ENCODE measurements at regions not wholly inside any gene's neighbourhood (a gene's known extent, or its start where the extent isn't known, plus 50 kb on each side); places are given as distances from the start of the nearest gene placed in this dataset.

DNA sequence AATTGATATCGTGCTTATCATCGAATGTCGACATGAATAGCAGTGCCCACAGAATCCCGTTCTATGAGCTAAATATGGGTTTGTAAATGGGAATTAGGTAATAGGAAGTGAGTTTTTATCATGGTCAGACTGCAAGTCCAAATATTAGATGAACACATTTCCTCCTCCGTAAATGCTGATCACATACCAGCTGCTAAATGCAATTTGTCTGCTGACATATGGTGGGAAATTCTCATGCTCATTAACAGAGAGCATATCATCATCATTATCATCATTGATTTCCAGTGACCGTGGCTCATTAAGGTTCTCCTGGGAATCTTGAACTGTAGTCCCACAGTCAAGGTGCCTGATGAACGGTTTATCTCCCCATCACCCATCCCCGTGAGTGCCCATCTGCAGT lies 998.8 kb upstream of the TMEM132C start:
- DNase-seq (ENCODE audit: low spot score), result no peak

DNA sequence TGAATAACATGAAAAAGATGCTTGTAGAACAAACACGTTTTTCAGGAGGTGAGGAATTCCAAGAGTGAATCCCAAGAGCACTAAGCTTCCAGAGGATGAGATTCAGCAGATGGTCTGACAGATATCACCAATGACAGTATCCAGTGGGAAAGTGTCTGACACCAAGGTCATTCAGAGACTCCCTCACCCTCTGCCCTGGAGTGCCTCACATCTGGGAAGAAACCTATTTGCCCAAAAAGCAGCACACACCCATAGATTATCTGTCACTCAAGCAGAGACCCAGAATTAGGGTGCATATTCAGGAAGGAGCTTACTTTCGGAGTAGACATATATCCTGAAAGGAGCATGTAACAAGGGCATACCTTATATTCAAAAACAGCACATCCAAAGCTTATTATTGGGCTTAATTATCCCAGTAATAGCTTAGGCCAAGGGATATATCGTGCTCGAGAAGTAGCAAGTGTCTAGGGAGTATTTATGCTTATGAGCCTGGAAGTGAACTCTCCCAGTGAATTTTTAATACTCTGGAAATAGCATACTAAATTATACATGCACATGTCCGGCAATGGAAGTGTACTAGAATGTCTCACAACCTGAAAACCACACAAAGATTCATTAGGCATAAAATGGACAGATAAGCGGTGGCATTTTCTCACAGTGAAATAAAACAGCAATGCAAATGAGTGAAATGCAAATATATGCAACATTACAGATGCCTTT lies 998.1 kb upstream of the TMEM132C start:
- no peak for DNase-seq (ENCODE audit: low spot score)

DNA sequence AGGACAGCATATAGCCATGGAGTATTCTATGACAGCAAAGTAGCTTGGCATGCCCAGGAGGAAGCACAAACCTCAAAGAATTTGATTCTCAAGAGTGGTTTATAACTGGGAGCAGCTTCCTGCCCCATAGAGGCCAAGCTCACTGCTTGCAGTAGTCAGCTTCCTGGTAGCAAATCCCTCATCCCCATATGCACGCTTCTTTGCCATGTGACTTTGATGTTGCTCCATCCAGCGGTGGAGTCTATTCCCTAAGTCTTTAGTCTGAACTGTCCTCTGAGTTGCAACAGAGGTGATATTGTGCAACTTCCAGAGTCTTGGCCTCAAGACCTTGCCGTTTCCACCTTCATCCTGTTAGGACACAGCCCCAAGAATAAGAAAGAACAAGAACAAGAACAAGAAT lies 996.8 kb upstream of the TMEM132C start:
- no peak for DNase-seq (ENCODE audit: low spot score)

DNA sequence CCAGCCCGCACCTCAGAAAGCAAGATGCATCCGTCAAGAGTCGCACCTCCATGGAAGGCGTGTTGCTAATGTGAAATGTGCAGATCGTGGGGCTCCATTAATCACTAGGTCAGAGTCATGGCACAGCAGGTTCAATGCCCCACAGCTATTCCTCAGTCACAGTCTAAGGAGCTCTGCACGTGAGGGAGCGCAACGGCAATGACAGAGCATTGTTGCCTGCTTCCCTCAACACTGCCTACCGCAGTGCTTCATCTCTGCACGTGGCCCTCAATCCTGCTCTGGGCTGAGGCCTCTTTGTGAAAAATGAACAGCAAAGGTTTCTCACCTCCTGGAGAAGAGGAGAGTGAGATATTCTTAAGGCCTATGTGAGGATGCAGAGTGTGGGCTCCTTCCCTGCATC lies 995.2 kb upstream of the TMEM132C start:
- DNase-seq (ENCODE audit: low spot score), result no peak

DNA sequence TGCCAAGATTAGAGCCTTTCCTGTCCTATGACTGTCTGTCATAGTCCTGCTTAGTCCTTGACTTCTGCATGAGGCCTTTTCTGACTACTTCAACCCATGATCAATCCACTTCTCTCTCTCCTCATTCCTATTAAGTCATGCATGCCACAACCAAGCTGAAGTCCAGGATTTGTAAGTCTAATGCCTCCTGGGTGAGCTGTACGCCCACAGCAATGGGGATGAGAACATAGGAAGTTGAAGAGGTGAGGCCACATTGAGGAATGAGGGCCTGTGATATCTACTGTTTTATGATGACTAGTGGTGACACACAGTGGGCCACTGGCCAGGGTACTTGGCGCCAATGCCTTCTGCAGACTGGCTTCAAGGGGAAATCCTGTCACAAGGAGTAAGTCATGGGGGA lies 994.1 kb upstream of the TMEM132C start:
- DNase-seq (ENCODE audit: low spot score), result no peak

DNA sequence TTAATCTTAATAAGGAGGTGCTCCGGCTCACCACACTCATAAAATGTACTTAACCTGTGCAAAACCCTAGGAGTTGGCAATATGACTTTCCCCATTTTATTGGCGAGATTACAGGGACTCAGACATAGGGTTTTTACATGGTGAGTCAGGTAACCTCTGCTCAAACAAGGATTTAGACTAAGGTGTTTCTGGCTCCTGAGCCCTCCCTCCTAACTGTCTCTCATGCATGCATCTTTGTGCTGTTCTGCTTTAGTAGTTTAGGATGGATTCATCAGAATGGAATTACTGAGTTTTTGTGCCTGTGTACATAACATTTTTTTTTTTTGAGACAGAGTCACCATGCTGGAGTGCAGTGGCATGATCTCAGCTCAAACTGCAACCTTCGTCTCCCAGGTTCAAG lies 993.3 kb upstream of the TMEM132C start:
- no peak for DNase-seq (ENCODE audit: low spot score)

DNA sequence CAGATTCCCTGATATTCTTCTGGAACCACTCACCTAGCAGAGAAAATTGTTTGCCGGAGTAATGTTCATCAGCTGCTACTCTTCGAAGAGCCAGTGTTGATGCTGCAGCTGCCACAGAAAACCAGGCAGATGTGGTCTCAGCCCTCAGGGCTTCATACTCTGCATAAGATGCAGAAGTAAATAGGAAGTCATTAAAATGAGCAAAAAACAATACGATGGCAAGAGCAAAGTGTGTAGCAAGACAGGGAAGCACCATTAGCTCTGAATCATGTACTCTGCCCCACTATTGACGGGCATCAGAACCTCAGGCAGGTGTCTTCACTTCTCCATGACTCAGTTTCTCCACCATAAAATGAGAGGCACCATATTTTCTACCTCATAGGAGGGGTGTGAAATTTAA lies 991.6 kb upstream of the TMEM132C start:
- no peak for DNase-seq (ENCODE audit: low spot score)

DNA sequence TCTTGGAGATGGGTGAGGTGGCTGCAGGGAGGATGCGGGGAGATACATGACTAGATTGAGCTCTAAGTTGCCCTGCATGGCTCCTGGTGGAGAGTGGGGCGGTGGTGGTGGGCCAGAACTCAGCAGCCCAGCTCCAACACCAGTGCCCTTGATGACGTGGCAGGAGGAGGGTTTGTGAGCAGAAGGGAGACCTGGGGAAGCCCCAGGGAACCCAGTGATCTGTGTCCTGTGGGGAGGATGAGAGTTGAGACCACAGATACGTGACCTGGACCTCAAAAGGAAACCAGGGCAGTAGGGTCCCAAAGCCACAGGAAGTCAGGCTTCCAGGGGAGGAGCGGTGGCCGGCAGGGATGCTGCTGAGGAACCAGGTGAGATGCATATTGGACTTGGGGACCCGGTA lies 989.1 kb upstream of the TMEM132C start:
- DNase-seq (ENCODE audit: low spot score), result no peak

DNA sequence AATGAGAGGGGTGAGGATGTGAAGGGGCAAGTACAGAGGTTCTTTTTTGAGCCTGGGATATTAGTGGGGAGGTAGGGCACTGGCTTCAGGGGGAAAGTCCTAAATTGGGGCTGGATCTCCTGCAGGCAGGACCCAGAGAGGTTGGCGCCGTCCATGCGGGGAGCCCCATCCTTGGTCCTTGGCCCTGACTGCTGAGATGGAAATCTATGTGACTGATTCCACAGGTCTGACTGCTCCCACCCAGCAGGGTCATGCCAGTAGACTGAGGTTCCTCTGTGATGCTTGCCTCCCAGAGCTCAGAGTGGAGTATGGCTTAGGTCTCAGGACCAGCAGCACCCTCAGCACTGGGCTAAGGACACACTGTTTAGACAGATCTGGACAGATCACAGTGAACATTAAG lies 988.6 kb upstream of the TMEM132C start:
- DNase-seq (ENCODE audit: low spot score), result no peak

DNA sequence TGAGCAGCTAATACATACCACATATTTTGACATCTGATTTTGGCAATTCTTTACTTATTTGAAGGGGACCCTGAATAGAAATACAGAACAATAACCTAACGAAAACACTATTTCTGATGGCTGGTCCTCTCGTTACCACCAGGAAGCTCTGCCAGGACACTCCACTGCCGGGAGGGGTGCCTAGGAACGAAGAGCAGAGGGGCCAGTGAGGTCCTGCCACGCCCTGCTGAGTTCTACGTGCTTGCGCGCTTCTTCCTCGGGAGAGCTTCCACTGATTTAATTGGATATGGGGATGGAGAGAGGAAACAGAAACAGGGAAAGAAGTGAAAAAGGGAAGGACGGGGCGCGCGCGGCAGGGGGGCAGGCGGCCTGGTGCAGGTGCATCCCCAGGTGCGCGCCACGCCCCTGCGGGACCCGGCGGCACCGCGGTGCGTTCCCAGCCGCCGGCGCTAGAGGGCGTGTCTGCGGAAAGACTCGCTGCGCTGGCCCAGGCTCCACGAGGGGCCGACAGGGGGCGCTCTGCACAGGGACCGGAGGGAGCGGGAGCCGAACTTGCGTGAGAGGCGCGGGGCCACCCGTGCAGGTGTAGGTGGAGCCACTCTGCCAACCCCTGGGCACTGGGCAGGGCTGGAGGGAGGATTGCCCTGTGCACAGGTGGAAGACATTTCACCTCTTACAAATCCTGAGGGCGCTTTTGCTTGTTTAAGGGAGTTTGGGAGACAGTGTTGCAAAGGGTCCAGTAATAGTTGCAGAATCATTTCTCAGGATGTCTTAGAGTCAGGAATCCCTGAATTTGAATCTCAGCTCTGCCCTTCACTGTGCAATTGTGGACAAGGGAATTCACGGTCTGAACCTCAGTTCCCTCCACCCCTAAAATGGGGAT lies 986.3 kb upstream of the TMEM132C start:
- peak; percentile 36 for DNase-seq (ENCODE audit: low spot score)

DNA sequence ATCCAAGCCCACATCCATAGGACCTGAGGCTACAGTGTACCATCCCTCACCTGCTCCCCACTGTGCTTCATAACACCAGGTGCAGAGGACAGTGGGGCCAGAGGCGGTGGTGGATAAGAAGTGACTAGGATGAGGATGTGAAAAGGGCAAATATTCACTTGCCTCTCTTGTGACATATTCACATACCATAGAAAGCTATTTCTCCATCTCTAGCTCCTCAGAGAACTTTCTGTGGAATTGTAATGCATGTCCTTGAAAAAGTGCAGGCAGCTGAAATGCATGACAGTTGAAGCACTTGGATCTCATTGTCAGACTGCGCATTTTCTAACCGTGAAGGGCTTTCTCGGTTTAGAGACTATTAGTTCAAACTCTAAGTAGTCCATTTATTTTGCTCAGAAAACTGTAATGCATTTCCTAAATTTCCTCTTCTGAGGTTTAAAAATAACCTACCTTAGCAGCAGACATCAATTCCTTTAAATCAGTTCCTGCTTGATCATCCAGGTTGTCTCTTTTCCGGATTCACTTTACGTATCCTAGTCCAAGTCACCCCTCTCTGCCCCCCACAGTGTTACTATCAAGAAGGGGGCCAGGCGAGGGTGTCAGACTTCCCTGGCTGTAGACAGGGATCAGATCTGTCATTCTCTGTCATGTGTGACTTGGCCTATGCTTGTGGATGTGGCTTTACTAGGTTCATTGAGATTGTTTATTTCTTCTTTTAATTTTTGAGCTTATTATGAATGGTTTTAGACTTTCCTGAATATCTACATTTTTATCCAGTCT lies 984.0 kb upstream of the TMEM132C start:
- DNase-seq (ENCODE audit: low spot score), result no peak

DNA sequence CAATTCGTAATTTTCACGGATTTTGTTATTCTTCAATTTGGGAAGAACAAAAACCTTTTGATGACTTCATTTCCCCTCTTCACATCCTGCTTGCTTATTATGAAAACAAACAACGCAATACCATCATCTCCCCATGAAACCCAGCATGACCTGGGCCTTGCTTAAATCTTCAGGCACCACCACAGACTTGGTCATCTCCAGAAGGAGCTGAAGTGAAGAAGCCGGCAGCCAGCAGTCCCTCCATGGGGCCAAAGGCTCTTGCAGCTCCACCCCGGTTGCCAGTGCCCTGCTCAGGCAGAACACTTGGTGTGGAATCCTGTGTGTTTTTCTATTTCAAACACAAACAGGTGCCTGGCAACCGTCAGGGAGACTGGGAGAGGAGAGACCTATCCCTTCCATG lies 982.9 kb upstream of the TMEM132C start:
- DNase-seq (ENCODE audit: low spot score), result no peak

DNA sequence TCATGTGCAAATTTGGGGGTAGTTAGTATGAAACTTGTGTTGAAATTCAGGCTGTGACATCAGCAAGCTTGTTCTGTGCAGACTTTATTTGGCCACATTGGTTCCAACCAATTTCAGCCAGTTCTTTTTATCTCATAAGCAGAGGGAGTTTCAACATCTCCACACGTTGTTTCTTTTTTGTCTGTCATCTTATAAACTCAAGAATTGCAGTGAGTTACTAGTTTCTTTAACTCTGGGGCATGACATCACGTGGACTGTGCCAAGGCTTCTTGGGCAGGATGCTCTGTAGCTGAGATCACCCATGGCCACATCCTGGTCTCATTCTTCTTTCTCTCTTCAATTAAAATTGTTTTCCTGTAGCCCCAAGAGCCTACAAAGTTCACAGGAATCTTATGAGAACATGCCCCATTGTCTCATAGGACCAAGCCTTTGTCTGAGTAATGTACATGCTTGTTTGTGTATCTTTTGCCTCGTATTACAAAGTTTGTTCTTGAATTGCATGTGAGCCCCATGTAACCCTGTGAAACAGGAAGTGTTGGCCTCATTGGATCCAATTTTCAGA lies 982.0 kb upstream of the TMEM132C start:
- DNase-seq (ENCODE audit: low spot score), result no peak

DNA sequence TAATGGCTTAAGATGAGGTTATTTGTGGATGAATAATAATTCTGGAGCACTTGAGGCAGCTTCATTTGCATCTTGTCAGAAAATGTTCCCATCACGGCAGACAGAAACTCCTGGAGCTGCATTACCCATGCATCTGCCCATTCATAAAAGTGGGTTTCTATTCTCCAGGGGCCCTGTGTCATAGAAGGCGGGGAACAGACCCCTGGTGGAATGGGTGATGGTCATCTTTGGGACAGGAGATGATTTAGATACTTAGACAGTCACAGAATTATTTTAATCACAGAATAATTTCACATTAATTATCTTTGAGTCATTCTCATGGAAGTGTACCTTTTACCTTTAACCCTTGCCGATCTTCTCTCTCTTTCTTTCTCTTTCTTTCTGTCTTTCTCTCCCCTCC lies 980.7 kb upstream of the TMEM132C start:
- DNase-seq (ENCODE audit: low spot score), result no peak

DNA sequence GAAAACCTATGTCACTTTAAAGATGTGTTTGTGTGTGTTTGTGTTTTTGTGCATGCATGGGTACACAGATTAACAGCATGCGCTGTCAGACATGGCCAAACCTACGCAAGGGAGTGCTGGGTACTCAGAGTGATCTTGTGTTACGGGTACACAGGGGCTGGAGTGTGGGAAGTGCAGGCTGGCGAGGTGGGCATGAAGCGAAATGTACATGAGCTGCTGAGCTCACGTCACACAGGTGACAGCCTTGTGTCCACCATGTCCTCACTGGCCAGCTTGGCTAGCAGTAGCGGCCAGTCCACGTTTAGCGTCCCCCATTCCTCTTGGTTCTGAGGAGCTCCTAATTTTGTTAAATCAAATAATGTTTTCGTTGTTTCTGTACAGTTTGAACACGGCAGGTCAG lies 979.7 kb upstream of the TMEM132C start:
- no peak for DNase-seq (ENCODE audit: low spot score)

DNA sequence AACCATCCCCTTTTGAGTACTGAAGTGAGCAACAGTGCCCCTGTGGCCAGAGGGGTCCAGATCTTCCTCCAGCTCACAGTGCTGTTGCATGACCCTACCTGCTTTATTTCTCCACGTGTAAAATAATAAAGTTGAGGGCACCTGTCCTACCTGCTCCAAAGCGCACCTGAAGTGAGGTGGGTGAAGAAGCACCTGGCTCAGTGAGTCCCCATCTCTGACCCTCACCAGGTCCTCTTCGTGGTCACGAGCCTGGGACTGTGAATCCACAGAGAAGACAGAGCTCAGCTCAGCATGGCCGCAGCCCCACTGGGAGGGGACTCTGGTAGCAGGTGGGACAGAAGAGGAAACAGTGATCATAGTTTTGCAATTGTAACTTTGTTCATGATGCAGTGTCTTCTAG lies 976.7 kb upstream of the TMEM132C start:
- no peak for DNase-seq (ENCODE audit: low spot score)

DNA sequence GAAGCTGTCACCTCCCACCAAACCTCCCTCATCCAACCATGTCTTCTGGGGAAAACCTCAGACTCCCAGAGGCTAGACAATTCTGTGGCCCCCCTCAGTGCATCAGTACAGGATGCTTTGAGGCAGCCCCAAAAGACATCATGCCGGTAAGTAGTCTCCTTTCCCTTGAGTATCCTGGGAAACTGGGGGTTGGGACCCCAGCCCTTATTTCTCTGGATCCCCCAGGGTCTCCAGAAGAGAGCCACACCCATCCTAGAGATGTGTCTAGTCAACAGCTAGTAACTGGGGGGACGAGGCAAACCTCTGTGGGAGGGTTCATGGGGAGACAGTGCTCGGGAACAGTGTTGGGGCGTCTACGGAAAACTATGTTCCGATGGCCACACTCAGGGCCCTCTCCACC lies 974.2 kb upstream of the TMEM132C start:
- no peak for DNase-seq (ENCODE audit: low spot score)

DNA sequence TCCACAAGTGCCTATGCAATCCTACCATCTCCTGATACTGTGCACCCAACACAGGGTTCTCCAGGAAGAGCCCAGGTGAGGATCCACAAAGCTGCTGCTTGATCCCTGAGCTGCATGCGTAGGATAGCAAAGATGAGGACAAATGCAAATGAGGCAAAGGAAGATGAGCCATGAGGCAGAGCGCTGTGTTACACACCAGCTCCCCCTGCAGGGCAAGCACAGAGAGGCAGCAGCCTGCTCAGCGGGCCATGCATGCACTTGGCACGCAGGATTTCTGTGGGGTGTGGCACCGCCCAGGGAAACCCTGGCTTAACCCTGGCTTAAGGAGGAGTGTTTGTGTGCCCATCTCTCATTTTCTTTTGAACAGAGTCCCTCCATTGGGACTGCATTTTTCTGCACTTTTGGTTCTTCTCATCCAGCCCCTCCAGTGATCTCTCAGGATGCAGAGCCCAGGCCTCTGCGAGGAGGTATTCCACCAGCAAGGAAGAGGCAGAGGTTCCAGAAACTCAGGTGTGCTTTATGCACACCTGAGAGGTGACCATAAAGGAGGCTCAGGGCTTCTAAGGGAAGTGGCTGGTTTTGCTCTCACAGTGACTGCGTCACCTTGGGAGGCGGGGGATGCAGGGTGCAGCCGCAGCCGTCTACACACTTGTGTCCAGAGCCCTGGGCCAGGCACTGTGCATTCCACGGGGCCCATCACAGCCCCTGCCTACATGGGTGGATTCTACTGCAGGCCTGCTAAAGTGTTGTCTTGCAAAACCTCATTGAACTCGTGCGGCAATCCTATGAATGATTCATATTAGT lies 973.3 kb upstream of the TMEM132C start:
- DNase-seq (ENCODE audit: low spot score), result peak; percentile 38

DNA sequence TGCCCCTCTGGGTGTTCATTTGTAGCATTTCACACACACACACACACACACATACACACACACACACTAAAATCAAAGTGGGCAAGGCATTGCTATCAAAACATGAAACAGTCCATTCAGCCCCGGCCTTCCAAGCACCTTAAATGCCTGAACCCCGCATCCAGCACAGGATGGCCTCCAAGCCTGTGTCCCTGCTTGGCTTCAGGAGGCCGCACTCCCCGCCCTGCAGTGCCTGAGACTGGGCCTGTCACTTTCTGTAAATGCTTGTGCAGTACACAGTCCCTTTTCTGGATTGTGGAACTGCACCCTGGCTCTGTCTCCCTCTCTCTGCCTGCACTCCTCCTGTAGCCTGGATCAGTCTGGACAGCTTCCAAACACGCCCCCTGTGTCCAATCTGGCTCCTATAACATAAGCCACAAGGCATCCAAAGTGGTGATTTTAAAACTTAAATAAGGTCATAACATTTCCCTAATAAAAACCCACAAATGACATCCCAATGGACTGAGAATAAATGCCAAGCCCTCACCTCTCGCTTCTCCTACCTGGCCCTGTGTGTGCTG lies 972.2 kb upstream of the TMEM132C start:
- DNase-seq (ENCODE audit: low spot score), result no peak

DNA sequence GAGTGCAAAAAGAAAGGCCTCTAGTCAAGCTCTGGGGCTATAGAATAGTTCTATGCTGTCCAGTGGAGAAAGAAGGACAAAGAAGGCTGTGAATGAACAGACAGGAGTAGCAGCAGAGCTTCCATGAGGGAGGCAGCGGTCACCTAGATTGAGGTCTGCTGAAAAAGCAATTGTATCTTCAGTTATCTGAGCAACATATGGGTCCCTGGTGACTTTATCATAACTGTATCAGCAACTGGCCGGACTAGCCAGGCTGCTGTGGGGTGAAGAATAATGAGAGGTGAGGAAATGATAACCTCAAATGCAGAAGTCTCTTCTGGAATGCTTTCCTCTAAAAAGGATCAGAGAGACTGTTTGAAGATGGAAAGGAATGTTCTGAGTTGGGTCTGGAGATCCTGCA lies 971.3 kb upstream of the TMEM132C start:
- no peak for DNase-seq (ENCODE audit: low spot score)

DNA sequence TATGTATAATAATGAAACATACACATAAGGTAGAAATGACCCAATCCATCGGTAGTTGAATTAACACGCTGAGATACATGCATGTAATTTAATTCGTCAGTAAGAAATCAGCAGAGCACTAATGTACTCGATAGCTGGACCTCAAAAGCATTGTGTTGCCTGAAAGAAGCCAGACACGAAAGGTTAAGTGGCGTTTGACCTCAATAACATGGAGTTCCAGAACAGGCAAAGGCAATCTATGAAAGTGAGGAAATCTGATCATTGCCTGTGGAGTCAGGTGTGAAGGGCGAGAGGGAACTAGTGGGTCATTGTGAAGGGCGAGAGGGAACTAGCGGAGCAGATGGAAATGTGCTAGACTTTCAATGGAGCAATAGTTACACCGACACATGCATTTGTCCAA lies 970.4 kb upstream of the TMEM132C start:
- no peak for DNase-seq (ENCODE audit: low spot score)
